DMS79 (cell line): ENCODE measurements at regions not wholly inside any gene's neighbourhood (a gene's known extent, or its start where the extent isn't known, plus 50 kb on each side); places are given as distances from the start of the nearest gene placed in this dataset.

Experiments used
- DNase-seq: peaks from one replicate; lab custom pipeline; 2025; lab: John Stamatoyannopoulos, UW

DNA sequence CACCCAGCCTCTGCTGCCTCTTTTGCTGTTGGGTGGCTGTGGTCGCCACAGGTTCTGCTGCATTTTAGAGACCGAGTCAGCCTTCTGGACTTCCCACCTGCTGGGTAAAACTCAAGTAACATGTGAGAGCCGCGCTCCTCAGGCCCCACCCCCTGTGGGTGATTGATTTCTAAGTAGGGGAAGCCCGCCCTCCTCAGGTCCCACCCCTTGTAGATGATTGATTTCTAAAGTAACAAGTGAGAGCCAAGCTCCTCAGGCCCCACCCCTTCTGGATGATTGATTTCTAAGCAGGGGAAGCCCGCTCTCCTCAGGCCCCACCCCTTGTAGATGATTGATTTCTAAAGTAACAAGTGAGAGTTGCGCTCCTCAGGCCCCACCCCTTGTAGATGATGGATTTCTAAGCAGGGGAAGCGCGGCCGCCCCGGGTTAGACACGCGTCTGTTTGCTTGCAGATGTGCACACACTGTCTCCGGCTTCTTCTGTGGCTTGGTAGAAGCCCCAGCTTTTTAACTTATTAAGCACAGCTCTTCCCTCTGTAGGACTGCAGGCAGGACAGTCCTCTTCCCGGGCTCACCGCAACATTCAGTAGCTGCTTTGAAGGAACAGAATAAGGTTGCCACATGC is 83.4 kb downstream of the FAM43A start:
- DNase-seq, result peak; percentile 95

DNA sequence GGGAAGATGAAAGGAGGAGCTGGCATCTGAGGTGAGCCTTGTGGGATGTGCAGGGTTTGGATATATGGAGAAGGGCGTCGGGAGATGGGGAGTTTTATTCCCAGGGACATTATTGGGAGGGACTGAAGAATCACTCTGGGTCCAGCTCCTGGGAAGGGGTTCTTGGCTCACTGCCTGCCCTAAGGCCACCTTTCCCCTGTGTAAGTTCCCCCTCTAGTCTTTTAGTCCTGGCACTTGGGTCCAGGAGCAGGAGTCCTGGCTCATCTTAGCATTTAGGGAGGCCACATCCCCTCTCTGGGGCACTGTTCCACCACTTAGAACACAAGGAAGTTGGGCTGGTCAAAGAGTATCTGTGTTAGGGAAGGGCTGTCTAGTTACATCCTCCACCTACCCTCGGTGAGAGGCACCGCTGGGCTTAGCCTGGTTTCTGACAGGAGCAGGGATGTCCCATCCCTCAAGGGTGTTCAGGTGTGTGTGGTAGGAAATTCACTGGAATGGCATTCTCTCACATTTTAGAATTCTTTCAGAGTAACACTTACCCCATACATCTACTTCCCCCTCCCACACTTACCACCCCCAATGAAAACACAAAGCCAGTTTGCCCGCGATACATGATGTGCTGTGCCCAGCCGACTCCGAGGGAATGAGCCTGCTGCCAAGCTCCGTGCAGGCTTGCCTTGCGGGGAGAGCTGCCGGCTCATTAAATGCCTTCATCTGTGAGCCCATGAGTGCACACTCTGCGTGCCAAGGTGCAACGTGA is 86.7 kb downstream of the FAM43A start:
- no peak for DNase-seq

DNA sequence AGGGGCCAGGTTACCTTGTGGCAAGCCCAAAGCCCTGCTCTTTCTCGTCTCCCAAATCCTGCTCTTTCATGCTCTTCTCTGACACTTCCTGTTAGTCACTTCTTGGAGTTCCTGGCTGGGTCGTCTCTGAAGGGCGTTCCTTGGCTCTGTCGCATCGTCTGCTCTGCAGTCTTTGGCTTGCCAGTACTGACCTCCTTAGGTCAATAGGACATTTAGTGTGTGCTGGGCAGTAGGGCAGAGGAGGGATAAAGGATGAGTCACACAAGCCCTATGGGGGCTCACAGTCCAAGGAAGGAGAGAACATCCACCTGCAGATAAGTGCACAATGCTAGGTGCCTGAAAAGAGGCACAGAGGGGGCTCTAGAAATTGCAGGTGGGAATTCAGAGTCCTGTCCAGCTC is 87.5 kb downstream of the FAM43A start:
- no peak for DNase-seq

DNA sequence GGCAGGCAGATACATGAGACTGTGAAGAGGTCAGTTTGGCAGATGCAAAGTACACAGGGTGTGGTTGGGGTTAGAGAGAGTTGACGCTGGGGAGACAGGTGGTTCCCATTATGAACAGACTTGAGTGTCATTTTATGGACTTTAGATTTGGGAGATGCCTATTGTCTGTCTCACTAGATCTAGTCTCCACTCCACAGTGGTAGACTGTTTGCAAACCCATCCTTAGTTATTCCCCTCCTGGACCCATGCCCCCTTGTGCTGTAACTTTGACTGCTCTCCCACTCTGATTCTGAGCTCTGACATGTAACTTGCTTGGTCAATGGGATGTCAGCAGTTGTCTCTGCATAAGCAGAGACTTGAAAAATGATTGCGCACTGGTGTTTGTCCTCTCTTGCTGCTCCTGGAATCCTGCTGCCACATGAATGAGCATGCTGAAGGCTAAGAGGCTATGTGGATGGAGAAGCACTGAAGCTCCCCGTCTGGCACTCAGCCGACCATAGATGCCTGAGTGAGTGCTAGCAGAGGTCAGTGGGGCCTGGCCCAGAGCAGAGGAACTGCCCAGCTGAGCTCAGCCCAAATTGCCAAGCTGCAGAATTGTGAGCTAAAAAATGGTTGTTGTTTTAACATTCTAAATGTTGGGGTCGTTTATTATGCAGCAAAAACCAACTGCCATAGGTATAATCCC is 88.2 kb downstream of the FAM43A start:
- no peak for DNase-seq

DNA sequence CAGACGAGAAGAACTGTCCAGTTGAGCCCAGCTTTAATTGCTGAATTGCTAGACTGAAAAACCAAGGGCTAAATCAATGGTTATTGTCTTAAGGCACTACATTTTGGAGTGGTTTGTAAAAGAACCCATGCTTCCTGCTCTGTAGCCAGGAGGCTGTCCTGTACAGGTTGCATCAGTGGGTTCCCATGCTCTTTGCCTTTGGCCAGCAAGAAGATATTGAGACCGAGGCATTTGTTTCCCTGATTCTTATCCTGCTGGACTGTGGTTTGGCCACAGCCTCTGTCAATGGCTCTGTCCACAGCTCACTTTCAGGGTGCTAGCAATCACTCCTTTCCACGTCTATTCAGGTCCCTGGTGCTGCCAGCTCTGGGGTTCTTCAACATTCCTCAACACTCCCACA is 89.6 kb downstream of the FAM43A start:
- no peak for DNase-seq

DNA sequence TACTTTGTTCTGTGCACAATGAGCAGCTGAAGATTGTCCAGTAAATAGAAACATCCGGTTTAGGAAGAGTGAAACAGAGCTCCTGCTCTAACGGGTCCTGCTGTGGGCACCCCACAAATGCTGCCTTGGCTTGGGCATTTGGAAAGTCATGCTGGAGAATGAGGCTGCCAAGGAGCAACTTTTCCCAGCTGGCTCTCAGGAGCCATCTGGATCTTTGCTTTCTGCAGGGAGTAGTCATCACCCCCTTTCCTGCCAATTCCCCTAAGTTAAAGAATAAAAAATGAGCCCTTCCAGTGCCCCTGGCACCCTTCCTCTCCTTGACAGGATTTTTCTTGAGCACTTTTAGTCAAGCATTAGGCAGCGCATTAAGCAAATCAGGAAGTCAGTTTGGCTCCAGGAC is 90.0 kb downstream of the FAM43A start:
- no peak for DNase-seq

DNA sequence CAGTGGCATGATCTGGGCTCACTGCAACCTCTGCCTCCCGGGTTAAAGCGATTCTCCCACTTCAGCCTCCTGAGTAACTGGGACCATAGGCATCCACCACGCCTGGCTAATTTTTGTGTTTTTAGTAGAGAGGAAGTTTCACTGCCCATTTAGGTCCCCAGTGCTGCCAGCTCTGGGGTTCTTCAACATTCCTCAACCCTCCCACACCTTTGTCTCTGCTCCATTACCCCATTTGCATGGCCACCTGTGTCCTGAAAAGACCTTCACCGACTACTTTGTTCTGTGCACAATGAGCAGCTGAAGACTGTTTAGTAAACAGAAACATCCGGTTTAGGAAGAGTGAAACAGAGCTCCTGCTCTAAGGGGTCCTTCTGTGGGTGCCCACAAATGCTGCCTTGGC is 92.0 kb downstream of the FAM43A start:
- no peak for DNase-seq

DNA sequence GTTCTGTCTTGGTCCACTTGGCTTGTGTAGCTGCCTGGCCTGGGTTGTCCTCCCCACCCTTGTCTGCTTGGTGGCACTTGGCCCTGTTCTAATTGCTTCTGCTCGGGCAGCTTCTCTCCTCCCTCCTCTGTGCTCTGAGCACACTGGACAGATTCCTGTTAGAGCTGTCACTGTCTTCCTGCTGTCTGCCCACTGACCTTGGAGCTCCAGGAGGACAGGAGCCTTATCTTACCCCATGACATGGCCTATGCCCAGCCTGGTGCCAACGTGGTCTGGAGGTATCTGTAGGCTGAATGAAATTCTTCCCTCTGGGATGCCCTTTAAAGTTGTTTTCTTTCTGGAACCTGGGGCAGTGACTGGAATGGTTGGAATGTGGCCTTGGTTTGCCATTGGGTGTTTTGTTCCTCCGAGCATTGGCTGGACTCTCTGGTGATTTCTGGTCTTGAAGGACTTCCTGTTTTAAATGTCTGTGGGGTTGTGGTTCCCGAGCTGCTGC is 94.1 kb downstream of the FAM43A start:
- no peak for DNase-seq

DNA sequence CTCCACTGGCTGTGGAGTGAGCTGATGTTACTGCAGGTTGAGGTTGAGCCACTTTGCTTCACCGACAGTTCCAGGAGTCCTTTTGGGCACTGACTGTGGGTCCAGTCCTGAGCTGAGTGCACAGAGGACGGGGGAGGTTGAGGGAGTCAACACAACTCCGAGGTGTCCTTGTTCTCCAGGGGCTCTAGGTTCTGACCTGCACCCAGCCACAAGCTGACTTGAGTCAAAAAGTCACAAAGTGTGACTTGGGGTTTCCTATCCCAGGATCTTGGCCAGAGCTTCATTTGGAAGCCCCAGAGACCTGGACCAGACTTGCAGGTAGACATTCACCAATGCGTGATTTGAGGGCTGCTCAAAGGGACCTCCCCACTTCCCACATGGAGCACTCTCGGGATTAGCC is 95.0 kb downstream of the FAM43A start:
- no peak for DNase-seq

DNA sequence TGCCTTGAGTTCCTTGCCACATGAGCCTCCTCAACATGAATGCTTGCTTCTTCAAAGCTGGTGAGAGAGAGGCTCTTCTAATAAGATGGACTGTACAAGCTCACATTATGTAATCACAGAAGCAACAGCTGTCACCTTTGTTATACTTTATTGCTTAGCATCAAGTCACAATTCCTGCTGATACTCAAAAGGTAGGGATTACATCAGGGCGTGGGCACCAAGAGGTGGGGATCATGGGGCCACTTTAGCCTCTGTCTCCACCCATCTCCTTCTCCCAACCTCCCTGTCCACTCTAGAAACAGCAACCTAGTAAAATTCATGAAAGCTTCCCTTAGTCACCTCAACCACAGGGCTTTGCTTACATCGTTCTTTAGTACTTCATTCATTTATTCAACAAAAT is 95.9 kb downstream of the FAM43A start:
- DNase-seq, result no peak

DNA sequence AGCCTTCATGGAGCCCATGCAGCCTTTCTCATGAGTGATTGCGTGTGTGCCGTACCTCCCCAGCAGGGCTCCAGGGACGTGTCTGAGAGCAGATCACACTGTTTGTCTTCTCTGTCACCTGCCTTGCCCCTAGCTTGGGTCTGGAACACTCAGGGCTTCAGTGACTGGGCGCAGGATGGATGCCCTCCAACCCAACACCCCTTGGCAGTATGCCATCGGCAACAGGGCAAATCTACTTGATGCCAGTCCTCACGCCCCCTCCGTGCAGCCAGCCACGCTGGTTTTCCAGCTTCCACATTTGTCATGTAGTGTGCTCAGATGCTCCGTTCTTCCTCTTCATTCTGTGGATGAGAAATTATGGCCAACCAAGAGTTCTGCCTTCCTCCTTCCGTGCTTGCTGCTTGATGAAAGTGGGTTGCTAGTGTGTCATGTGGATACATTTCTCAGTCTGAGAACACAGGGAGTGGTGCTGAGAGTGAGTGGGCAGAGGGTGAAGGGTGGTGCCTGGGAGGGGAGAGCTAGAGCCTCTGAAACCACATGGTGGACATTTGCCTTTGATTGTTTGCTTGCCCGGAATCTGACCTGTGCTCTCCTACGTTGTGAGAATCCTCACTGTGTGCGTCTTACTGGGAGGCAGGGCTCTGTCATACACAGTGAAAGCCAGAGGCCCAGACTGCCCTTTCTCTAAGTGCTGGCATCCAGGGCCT is 97.2 kb downstream of the FAM43A start:
- no peak for DNase-seq

DNA sequence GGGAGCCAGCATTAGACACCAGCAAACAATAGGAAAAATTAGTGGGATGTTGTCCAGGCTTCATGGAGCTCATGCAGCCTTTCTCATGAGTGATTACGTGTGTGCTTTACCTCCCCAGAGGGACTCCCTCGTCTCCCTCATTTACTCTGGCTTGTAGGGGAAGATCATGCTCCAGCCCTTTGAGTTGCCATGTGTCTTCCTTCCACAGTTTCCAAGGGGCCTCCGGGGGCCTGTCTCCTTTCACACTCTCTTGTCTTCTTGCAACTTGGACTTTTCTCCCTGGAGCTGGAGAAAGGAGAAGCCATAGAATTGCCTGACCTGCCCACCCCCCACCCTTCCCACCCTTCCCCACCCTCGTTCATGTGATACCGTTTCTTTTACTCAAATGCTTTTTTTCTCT is 98.7 kb downstream of the FAM43A start:
- no peak for DNase-seq

DNA sequence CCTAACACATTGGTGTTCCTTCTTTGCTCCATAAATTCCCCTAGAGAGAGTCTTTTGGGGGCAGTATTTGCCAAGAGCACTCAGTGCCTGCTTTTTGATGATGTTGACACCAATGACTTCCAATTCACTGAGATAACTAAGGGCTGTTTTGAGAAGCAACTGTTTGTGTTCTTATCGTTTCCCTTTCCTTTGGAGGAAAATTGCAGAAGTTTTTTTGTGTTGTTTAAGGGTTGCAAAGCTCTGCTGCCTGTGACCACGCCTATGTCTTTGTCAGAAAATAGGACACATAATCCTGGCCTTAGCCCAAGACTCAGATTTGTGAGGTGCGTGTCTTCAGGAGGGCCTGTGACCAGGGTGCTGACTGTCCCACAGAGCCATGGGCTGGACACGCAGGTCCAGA is 99.6 kb downstream of the FAM43A start:
- DNase-seq, result no peak

DNA sequence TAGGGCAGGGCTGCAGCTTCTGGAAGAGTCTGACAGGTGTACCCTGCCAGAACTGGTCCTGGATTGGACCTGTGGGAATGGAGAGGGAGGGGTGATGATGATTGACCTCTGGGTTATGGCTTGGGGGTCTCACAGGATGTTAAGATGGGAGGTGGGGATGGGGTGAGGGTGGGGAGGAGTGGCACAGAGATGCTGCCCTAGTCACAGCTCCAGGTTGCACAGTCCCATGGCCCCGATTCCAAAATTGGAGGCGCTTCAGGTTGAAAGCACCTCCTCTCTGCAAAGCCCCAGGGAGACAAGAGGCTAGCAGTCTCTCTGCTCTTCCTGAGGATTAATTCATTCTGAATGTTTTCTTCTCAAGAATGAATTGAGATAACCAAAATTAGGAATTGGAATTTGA is 101.4 kb downstream of the FAM43A start:
- DNase-seq, result no peak

DNA sequence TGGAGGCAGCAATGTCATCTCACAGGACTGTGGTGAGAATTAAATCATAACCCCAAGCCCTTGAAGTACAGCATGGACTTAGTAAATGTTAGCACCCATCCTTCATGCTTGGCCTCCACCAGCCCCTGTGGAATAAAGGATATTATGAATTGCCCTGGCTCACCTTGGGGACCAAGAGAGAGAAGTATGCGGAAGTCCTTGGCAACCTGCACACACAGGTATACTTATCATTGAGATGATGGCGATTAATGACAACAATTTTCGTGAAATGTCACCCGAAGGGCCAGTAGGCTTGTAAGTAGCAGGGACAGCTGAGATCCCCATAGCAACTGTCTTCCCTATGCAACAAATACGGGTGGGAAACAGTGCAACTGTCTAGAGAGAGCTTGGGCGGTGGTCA is 102.0 kb downstream of the FAM43A start:
- DNase-seq, result no peak

DNA sequence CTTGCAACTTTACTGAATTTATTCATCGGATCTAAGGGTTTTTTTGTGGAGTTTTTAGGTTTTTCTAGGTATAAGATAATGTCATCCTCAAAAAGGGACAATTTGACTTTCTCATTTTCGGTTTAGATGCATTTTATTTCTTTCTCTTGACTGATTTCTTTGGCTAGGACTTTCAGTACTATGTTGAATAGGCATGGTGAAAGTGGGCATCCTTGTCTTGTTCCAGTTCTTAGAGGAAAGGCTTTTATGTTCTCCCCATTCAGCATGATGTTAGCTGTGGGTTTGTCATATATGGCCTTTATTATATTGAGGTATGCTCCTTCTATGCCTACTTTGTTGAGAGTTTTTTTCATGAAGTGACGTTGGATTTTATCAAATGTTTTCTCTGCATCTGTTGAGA is 106.7 kb downstream of the FAM43A start:
- no peak for DNase-seq

DNA sequence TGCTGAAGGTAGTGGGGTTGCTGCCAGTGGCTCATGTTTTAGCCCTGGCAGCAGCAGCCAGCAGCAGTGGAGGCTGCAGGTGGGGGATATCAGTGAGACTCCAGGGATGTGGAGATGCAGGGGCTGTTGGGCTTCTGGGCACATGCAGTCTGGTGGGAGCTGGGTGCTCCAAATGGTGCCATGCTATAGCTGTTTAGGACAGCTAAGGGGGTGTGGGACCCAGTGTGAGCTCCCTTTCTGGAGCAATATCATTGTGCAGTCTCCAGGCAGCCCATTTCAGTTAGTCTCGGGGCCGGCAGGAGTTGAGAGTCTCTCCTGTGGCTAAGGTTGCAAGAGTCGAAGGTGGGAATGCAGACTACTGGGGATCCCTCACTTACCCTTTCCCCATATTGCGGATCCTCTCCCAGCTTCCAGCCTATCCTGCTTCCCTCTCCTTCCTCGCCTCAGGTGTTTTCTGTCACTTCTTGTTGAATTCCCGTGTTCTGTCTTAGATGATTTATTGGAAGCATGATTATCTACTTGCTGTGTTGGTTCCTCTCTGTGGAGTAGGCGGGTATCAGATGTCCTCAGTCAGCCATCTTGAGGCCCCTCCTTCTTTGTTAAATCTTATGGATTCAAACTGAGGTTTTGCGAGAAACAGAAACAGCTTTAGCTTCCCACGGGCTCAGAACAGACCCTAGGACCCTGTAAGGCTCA is 112.0 kb downstream of the FAM43A start:
- DNase-seq, result no peak

DNA sequence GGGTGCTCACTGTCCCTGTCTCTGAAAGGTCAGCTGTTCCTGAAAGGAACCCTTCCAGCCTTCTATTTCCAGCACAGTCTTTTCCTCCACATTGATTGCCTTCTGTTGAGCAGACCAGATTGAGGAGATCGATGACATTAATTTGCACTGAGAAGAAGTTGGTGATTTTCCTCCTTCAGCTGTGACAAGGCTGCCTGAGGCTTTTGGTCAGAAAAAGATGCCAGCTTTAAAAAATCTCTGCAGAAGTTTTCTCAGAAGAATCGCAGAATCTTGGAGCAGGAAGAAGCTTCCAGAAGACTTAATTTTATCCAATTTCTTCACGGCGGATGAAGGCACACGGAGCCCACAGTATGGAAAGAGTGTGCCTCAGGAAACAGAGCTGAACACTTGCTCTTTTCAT is 112.8 kb downstream of the FAM43A start:
- DNase-seq, result no peak

DNA sequence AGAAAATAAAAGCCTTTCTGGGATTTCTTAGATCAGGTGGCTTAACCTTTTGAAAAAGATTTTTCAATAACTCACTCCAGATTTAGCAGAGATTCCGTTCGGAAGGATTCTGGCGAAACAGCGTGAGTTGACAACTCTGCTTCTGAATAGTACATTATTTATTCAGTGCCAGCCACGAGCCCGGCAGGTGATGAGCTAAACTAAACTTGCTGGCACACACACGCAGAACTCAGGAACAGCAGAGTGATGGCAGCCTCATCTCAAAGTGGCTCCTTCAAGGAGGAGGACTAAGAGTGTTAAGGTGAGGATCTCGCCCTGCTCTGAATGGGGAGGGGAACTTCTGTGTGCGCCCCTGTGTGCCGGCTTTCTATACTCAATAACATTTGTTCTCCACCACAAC is 114.3 kb downstream of the FAM43A start:
- no peak for DNase-seq

DNA sequence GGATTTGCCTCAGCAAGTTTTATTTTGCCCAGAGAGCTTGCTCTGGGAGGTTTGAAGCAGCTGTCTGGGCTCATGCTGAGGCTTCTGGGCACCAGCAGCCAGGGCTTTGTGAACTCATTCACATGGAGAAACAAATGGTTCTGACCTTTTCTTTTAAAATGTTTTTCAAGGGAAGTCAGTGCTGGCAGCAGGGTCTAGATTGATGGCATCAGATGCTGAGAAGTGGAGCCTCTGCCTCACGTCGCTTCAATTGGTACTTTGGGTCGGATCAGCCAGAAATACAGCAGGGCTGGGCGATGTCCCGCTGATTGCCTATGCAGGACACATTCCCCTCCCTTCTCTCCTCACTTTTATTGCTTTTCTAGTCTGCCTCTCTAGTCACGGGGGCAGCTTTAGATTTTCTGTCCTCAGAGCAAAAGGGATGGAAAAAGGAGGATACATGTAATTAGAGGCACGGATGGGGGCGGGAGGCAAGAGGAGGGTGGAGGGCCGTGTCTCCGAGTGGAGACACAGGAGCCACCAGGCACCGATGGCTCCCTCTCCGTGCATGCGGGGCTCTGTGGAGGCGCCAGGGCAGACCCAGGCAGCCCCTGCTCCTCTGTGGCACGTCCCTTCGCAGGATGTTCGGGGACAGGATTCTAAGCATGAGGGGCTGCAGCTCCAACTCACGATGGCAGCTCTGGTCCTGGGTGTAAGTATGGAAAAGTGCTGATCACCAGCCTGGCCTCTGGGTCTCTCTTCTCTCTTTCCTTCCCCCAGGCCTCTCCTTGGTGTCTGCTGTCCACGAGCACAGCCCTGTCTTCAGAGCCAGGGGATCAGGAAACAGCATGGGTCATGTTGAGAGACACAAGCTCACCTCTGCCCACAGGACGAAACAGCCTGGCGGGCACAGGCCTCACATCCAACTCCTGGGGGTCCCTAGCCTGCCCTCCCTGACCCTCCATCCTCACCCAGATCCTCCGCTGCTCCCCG is 116.1 kb downstream of the FAM43A start:
- no peak for DNase-seq

DNA sequence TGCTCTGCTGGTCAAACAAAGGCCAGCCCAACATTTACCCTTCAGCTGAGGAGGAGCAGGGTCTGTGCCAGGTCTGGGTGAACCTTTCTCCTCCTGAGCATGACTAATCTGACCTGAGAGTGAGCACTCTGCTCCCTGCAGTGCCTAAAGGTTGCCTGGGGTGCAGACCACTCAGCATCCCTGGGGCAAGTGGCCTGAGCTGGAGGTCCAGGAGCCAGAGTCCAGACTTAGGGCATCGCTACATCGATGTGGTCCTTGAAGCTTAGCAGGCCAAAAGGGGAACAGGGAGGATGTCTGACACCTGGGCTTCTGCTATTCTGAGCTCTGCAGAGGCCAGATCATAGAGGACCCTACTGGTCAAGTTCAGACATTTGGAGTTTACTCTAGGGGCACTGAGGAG is 119.1 kb downstream of the FAM43A start:
- no peak for DNase-seq
